Ovary (tissue), 7 donors: ENCODE measurements at regions not wholly inside any gene's neighbourhood (a gene's known extent, or its start where the extent isn't known, plus 50 kb on each side); places are given as distances from the start of the nearest gene placed in this dataset.

Experiments used
- DNase-seq, 5 donors: peaks; one replicate each; pipeline ENCODE4 v3.0.0-alpha.2; 2019 to 2020
- H3K27ac ChIP-seq, 2 donors: fragments of 200-600 bp; one replicate each; pipeline versions ENCODE4 v1.5.1 to v1.8.0; 2019 to 2022
- H3K27me3 ChIP-seq: fragments of 200-600 bp; one replicate; pipeline ENCODE4 v1.8.0; 2022
- H3K36me3 ChIP-seq: fragments of 200-600 bp; sonication (generic); one replicate; pipeline ENCODE4 v1.5.1; 2019
- H3K4me1 ChIP-seq: one replicate; pipeline ENCODE4 v1.8.1; 2013; ENCODE audit warnings: mild to moderate bottlenecking, moderate library complexity; ENCODE audit not compliant: insufficient read depth
- H3K4me3 ChIP-seq: fragments of 200-600 bp; sonication (generic); one replicate; pipeline ENCODE4 v1.5.1; 2017
- H3K9me3 ChIP-seq, 2 donors: fragments of 200-600 bp in 1 of 2; sonication (generic) in 1 of 2; one replicate each; pipeline versions ENCODE4 v1.5.1 to v1.8.1; 2013 to 2019; ENCODE audit warnings: mild to moderate bottlenecking in 1 of 2, moderate library complexity in 1 of 2
- CTCF ChIP-seq, 3 donors: fragments of 450-650 bp in 2 of 3; fragments of 200-600 bp in 1 of 3; IDR thresholded peaks; one replicate each; pipeline versions ENCODE4 v1.5.1 to v1.8.0; 2016 to 2022; ENCODE audit warnings: antibody characterized with exemption in 3 of 3, mild to moderate bottlenecking in 1 of 3
- EP300 ChIP-seq: sonication (generic); formaldehyde crosslinking; IDR thresholded peaks from one replicate; pipeline ENCODE4 v1.6.1; 2017; ENCODE audit warnings: antibody characterized with exemption
- POLR2A ChIP-seq: fragments of 450-650 bp; IDR thresholded peaks from one replicate; pipeline ENCODE4 v1.6.1; 2017; ENCODE audit warnings: antibody characterized with exemption, mild to moderate bottlenecking, moderate library complexity
- WGBS, 3 donors: extraction: QIAGEN DNeasy Blood & Tissue Kit in 1 of 3; methylation state at CpG; one replicate each; pipeline versions ENCODE4 v1.1.5 to v1.1.7; 2013 to 2017; 5-methylcytosine and 5-hydroxymethylcytosine counted together
- intact Hi-C, 4 donors: fragments of 100-400 bp; cut with DNase I; formaldehyde crosslinking; loops; one replicate each; pipeline versions ENCODE4 v1.11.0 to v1.15.1; 2022 to 2023
- donor health status: DM: no; HTN: no; CAD: no; lungs with moderate emphysema.
- donor health status: DM: no; HTN: no; CAD: no.
- donor health status: Bipolar disorder and iron deficiency.
- donor health status: DM: no; HTN: no; CAD: no.
- donor health status: DM: yes; HTN: yes; CAD: no.

GRCh38 chr2:223652122-223652521, 50.0 kb upstream of the SCG2 start:
- Histone ChIP-seq H3K36me3 (no peaks in the 10 kb centered on the region), H3K27ac (no peak overlapping the region), H3K4me1 (no peaks in the 10 kb centered on the region), H3K27me3 (no peaks in the 10 kb centered on the region), H3K4me3 (no peak overlapping the region), H3K9me3 (no peaks in the 10 kb centered on the region)
- WGBS, 3 donors, result 91 to 93% (median 92%) methylated on average over 1 of the region's 1 CpG
- no peak for DNase-seq
- TF ChIP-seq EP300 (no peak), POLR2A (no peak), CTCF (IDR thresholded peaks at IDR 0.05) (no peak)
- intact Hi-C loops, result no loop called here
